ENCODE measurements at regions not wholly inside any gene's neighbourhood (a gene's known extent, or its start where the extent isn't known, plus 50 kb on each side); places are given as distances from the start of the nearest gene placed in this dataset.

DNA sequence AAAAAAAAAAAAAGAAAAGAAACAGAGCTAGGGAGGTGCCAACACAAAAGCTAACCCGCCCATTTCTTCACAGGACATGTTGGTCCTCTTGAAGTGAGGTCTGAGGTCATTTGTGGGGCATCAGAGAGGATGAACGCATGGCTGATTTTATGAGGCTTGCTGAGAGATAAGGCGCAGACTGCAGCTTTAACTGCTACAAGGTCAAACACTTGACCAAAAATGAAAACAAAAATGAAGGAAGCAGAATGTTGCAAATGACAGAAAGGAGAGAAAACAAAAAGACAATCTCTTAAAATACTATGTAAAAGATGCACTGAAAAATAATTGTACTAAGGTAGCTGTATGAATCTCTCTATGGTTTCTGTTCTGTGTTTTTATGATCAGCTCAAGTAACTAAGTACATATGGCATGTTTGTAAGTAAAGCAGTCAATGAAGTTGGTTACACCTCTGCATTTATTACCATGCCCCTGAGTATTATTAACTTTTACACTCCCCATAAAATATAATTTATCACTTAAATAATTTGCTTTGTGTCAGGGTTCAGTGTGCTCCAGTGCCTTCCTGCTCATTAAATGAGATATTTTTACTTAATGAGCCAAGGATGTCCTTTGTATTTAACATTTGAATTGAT is 249.1 kb upstream of the NR5A2 start:
- intact Hi-C loops (cut with micrococcal nuclease): no loop called here
- POLR2A ChIA-PET: no interaction called here
- Mint-ChIP-seq H3K4me3 (no peak overlapping the region), H3K36me3 (ENCODE audit: low read depth) (no peaks in the 10 kb centered on the region), H3K27me3 (peaks cover 9% of the 10 kb centered on the region), H3K4me1 (ENCODE audit: low read depth) (no peaks in the 10 kb centered on the region), H3K9me3 (no peaks in the 10 kb centered on the region), H3K27ac (no peak overlapping the region)
- ATAC-seq (no peak), DNase-seq (no peak)
- TF ChIP-seq, protein P1, sequence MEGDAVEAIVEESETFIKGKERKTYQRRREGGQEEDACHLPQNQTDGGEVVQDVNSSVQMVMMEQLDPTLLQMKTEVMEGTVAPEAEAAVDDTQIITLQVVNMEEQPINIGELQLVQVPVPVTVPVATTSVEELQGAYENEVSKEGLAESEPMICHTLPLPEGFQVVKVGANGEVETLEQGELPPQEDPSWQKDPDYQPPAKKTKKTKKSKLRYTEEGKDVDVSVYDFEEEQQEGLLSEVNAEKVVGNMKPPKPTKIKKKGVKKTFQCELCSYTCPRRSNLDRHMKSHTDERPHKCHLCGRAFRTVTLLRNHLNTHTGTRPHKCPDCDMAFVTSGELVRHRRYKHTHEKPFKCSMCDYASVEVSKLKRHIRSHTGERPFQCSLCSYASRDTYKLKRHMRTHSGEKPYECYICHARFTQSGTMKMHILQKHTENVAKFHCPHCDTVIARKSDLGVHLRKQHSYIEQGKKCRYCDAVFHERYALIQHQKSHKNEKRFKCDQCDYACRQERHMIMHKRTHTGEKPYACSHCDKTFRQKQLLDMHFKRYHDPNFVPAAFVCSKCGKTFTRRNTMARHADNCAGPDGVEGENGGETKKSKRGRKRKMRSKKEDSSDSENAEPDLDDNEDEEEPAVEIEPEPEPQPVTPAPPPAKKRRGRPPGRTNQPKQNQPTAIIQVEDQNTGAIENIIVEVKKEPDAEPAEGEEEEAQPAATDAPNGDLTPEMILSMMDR (IDR thresholded peaks at IDR 0.05): no peak
- CTCF ChIA-PET: interaction anchor here (1.2 kb wide), 1 partner anchor 11 kb away, joined by 3 read pairs; no protein-coding TSS in a partner anchor

- intact Hi-C loops (cut with micrococcal nuclease): no loop called here
- ATAC-seq (no peak), DNase-seq (no peak)
- Mint-ChIP-seq H3K9me3 (no peaks in the 10 kb centered on the region), H3K27me3 (peaks cover 6% of the 10 kb centered on the region), H3K4me1 (ENCODE audit: low read depth) (no peaks in the 10 kb centered on the region), H3K36me3 (ENCODE audit: low read depth) (no peaks in the 10 kb centered on the region), H3K27ac (no peak overlapping the region), H3K4me3 (no peak overlapping the region)
- TF ChIP-seq, protein P1 (IDR thresholded peaks at IDR 0.05): no peak
- POLR2A ChIA-PET: interaction anchor here (0.7 kb wide), 1 partner anchor 60 kb away, joined by 3 read pairs; no protein-coding TSS in a partner anchor
- CTCF ChIA-PET: no interaction called here
These were observed 247.4 kb upstream of the NR5A2 start for GRCh38 chr1:199780091-199780490.

GRCh38 chr1:199780948-199781670 is 246.4 kb upstream of the NR5A2 start:
- intact Hi-C loops (cut with micrococcal nuclease): no loop called here
- TF ChIP-seq, protein P1 (IDR thresholded peaks at IDR 0.05): no peak
- no peak overlapping the region for H3K27ac Mint-ChIP-seq
- no peaks in the 10 kb centered on the region for H3K4me1 Mint-ChIP-seq (ENCODE audit: low read depth)
- no peaks in the 10 kb centered on the region for H3K36me3 Mint-ChIP-seq (ENCODE audit: low read depth)
- ChIA-PET POLR2A (no interaction called here), CTCF (no interaction called here)
- no peaks in the 10 kb centered on the region for H3K9me3 Mint-ChIP-seq
- peaks cover 7% of the 10 kb centered on the region for H3K27me3 Mint-ChIP-seq
- no peak for ATAC-seq
- DNase-seq: no peak
- H3K4me3 Mint-ChIP-seq: no peak overlapping the region

- ATAC-seq (no peak), DNase-seq (no peak)
- Mint-ChIP-seq H3K36me3 (ENCODE audit: low read depth) (no peaks in the 10 kb centered on the region), H3K9me3 (no peaks in the 10 kb centered on the region), H3K4me3 (no peak overlapping the region), H3K4me1 (ENCODE audit: low read depth) (no peaks in the 10 kb centered on the region), H3K27me3 (peaks cover 3% of the 10 kb centered on the region), H3K27ac (no peak overlapping the region)
- intact Hi-C loops (cut with micrococcal nuclease): no loop called here
- ChIA-PET CTCF (no interaction called here), POLR2A (no interaction called here)
- TF ChIP-seq, protein P1 (IDR thresholded peaks at IDR 0.05): no peak
These were observed 243.2 kb upstream of the NR5A2 start for GRCh38 chr1:199784138-199784895.

GRCh38 chr1:199786695-199787094 is 240.8 kb upstream of the NR5A2 start:
- DNase-seq: no peak
- ChIA-PET CTCF (no interaction called here), POLR2A (interaction anchor here (0.6 kb wide), 1 partner anchor 1881 kb away, joined by 3 read pairs; no protein-coding TSS in a partner anchor)
- no peak for ATAC-seq
- Mint-ChIP-seq H3K4me3 (no peak overlapping the region), H3K27ac (no peak overlapping the region), H3K9me3 (no peaks in the 10 kb centered on the region), H3K4me1 (ENCODE audit: low read depth) (no peaks in the 10 kb centered on the region), H3K36me3 (ENCODE audit: low read depth) (no peaks in the 10 kb centered on the region), H3K27me3 (peaks cover 1% of the 10 kb centered on the region)
- intact Hi-C loops (cut with micrococcal nuclease): no loop called here
- TF ChIP-seq, protein P1 (IDR thresholded peaks at IDR 0.05): no peak

All from activated CD8-positive, alpha-beta T cell treated with anti-CD3 and anti-CD28 coated beads for 36 hours (primary cell).